GM19324 (cell line): ENCODE measurements at regions not wholly inside any gene's neighbourhood (a gene's known extent, or its start where the extent isn't known, plus 50 kb on each side); places are given as distances from the start of the nearest gene placed in this dataset.
"Not testable (repeated sequence)": the region's sequence is repeated elsewhere in the genome, so short reads cannot be mapped to it uniquely, and the experiment has no call there.

Experiments used
- ATAC-seq: cut with Tn5 transposase; IDR thresholded peaks from one replicate; pipeline ENCODE4 v1.9.1; 2021; ENCODE audit warnings: mild to moderate bottlenecking, moderate library complexity; ENCODE audit not compliant: unreplicated experiment, low FRiP score

DNA sequence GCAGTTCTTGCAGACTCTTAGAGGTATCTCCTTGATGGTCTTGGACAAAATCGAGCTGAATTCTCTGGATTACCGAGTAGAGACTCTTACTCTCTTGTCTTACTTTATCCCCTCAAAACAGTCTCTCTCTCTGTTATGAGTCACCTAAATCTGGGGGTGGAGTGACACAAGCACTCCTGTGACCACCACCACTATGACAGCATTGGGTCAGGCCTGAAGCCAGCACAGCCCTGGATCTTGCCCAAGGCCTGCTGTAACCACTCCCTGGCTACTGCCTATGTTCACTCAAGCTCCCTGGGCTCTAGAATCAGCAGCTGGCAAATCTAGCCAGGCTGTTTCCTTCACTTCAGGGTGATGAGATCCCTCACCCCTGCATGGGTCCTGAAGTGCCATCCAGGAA, 662.5 kb downstream of the LUZP2 start:
- ATAC-seq, result no peak

- no peak for ATAC-seq
These were observed 666.6 kb downstream of the LUZP2 start for GRCh38 chr11:25163421-25163820.

- ATAC-seq, result no peak
These were observed 683.3 kb downstream of the LUZP2 start for GRCh38 chr11:25180187-25180586.

- ATAC-seq, result no peak
These were observed 686.6 kb downstream of the LUZP2 start for GRCh38 chr11:25183411-25183810.

- no peak for ATAC-seq
These were observed 700.7 kb downstream of the LUZP2 start for GRCh38 chr11:25197515-25197914.

GRCh38 chr11:25198704-25199103, 701.9 kb downstream of the LUZP2 start:
- ATAC-seq, result no peak

- no peak for ATAC-seq
These were observed 704.1 kb downstream of the LUZP2 start for GRCh38 chr11:25200925-25201324.

GRCh38 chr11:25206762-25207161, 709.9 kb downstream of the LUZP2 start:
- no peak for ATAC-seq

DNA sequence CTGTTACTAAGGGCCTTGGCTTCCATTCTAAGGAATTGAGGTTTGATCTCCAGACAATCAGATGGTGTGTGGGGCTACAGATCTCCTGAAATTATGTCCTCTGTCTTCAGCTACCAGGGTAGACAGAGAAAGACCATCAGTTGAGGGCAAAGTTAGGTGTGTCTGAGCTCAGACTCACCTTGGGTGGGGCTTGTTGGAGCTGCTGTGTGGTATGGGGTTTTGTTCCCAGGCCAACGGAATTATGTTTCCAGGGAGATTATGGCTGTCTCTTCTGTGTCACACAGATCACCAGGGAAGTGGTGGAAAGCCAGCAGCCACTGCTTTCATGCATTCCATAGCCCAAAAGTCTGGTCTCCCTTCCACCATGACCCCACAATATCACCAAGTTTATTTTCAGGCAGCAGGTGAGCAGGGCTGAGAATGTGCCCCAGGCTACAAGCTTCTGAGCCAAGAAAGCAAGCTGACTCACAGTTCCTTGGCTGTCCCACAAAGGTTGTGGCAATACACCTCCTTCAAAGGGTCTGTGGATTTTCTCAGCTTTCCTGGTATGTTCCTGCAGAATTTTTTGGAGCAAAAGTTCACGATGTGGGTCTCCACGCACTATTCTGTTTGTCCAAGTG, 714.9 kb downstream of the LUZP2 start:
- no peak for ATAC-seq

- ATAC-seq, result no peak
These were observed 717.8 kb downstream of the LUZP2 start for GRCh38 chr11:25214535-25215176.

- no peak for ATAC-seq
These were observed 721.2 kb downstream of the LUZP2 start for GRCh38 chr11:25218036-25218435.

GRCh38 chr11:25225078-25225477, 728.2 kb downstream of the LUZP2 start:
- ATAC-seq, result no peak

DNA sequence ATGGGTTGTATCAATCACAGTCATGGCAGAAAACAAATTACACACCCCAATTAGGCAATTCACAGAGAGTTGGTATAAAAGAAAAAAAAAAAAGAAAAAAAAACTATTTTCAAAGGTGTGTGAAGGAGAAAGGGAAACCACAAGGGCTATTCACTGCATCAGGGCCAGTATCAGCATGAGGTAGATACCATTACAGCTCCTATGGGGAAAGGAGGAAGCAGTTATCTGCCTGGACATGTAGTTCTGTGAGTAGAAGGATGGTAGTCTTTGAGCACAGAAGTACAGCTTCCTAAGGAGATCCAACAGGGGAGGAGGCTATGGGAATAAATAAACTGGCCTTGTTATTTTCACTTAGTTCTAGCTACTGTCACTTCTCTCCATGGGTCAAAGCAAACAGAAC, 746.1 kb downstream of the LUZP2 start:
- ATAC-seq, result no peak

GRCh38 chr11:25244126-25244525, 747.3 kb downstream of the LUZP2 start:
- ATAC-seq, result no peak

- no peak for ATAC-seq
These were observed 750.5 kb downstream of the LUZP2 start for GRCh38 chr11:25247336-25247735.

DNA sequence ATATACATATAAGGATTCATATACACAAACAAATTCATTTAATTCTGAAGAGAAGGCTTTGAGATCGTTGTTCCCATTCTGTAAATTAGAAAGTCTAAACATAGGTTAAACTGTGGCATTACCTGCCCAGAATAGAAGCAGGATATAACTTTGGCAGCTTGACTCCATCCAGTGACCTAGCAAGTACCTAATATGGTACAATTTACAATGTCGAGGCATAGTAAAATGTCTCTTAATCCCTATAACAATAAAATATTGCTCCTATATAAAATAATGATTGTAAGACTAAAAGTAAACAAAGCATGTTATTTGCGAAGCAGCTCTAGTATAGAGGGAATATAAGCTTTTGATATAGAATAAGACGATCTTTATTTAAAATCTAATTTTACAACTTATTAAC, 756.0 kb downstream of the LUZP2 start:
- no peak for ATAC-seq

- ATAC-seq, result not testable (repeated sequence)
These were observed 767.0 kb downstream of the LUZP2 start for GRCh38 chr11:25263861-25264260.

- ATAC-seq, result no peak
These were observed 774.4 kb downstream of the LUZP2 start for GRCh38 chr11:25271301-25271700.

- no peak for ATAC-seq
These were observed 775.4 kb downstream of the LUZP2 start for GRCh38 chr11:25272214-25272613.

GRCh38 chr11:25280821-25281220, 784.0 kb downstream of the LUZP2 start:
- not testable (repeated sequence) for ATAC-seq

GRCh38 chr11:25293166-25293565, 796.3 kb downstream of the LUZP2 start:
- ATAC-seq, result no peak

- no peak for ATAC-seq
These were observed 801.6 kb downstream of the LUZP2 start for GRCh38 chr11:25298450-25298849.
